Fibroblast of villous mesenchyme (primary cell): ENCODE measurements at regions not wholly inside any gene's neighbourhood (a gene's known extent, or its start where the extent isn't known, plus 50 kb on each side); places are given as distances from the start of the nearest gene placed in this dataset.
"Not testable (repeated sequence)": the region's sequence is repeated elsewhere in the genome, so short reads cannot be mapped to it uniquely, and the experiment has no call there.

ENCODE experiments used
- DNase-seq: peaks from one replicate; pipeline ENCODE4 v3.0.0-alpha.2; 2010; ENCODE audit warnings: low read depth
- H3K4me3 ChIP-seq: 2 replicates; pipeline ENCODE4 v1.5.1; 2011; ENCODE audit warnings: low read depth, mild to moderate bottlenecking, low read length
- TF ChIP-seq, protein P1 (sequence below): IDR thresholded peaks from 2 replicates; pipeline ENCODE4 v1.5.1; 2012; ENCODE audit warnings: low read depth, mild to moderate bottlenecking, low read length; ENCODE audit not compliant: insufficient read depth

- DNase-seq: peak; percentile 89
- TF ChIP-seq, protein P1, sequence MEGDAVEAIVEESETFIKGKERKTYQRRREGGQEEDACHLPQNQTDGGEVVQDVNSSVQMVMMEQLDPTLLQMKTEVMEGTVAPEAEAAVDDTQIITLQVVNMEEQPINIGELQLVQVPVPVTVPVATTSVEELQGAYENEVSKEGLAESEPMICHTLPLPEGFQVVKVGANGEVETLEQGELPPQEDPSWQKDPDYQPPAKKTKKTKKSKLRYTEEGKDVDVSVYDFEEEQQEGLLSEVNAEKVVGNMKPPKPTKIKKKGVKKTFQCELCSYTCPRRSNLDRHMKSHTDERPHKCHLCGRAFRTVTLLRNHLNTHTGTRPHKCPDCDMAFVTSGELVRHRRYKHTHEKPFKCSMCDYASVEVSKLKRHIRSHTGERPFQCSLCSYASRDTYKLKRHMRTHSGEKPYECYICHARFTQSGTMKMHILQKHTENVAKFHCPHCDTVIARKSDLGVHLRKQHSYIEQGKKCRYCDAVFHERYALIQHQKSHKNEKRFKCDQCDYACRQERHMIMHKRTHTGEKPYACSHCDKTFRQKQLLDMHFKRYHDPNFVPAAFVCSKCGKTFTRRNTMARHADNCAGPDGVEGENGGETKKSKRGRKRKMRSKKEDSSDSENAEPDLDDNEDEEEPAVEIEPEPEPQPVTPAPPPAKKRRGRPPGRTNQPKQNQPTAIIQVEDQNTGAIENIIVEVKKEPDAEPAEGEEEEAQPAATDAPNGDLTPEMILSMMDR: peak; percentile 96
- H3K4me3 ChIP-seq: no peak overlapping the region
These were observed 91.5 kb upstream of the PRB2 start for GRCh38 chr12:11486623-11487444.

DNA sequence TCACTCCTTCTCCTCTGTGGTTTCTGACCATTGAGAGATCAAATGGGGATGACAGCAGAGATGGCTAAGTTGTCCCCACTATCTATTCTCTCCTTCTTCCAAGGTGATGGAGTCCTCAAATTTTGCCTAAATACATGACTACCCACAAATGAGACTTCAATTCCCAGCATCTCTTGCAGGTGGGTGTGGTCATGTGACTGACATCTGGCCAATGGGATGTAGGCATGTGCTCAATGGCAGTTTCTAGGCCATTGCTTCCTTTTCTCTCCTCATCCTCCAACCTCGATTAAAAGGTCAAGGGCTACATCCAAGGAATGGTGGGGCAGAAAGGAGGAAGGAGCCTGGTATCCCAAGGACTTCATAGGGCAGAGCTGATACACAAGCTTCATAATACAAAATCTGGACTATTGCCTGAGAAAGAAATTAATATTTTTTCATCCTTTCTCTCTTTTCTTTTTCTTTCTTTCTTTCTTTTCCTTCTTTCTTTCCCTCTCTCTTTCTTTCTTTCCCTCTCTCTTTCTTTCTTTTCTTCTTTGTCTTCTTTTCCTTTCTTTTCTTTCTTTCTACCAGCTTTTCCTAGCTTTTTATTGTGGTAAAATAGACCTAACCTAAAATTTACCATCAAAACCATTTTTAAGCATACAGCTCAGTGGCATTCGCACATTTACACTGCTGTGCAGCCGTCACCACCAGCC is 100.9 kb upstream of the PRB2 start:
- no peak overlapping the region for H3K4me3 ChIP-seq
- DNase-seq: no peak
- TF ChIP-seq, protein P1: no peak

GRCh38 chr12:11497438-11497837 is 102.1 kb upstream of the PRB2 start:
- TF ChIP-seq, protein P1: no peak
- no peak for DNase-seq
- no peak overlapping the region for H3K4me3 ChIP-seq

DNA sequence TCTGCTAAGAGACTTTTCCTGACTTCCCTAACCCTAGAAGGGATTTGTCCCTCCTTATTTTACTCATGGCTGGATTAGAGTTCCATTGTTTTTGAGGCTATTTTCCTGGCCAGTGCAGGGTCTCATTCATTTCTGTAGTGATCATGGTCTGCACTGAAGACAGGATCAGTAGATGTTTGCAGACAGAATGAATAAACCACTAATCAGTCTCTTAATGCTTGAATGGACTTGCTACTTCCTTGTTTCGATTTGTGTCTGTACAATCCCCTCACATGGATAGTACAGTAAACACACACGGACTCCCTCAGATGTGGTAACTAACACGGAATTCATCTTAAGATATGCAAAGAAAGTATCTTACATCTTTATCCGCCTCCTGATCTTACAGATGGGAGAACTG is 102.6 kb upstream of the PRB2 start:
- H3K4me3 ChIP-seq: no peak overlapping the region
- no peak for DNase-seq
- TF ChIP-seq, protein P1: no peak

DNA sequence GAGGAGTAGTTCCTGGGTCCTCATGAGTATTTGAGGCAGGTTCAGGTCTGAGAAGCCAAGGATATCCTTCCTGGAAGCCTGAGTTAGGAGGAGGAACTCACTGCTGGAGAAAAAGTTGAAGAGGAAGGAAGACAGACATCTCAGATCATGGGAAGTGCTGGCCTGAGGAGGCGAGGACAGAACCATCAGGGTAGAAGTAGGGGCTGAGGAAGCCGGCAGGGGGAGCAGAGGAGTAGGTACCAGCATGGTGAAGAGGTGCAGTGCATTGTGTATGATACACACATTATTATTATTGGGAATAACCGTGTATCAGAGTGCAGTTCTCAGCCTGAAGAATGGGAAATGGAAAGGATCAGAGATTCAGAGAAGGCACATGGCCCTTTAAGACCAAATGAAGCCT is 103.2 kb upstream of the PRB2 start:
- H3K4me3 ChIP-seq, DNase-seq: not testable (repeated sequence)
- TF ChIP-seq, protein P1: peak; percentile 27

GRCh38 chr12:11499806-11500187 is 104.4 kb upstream of the PRB2 start:
- DNase-seq: no peak
- H3K4me3 ChIP-seq: no peak overlapping the region
- TF ChIP-seq, protein P1: no peak
